Mesenchymal stem cell (in vitro differentiated cells and primary cell): ENCODE measurements at regions not wholly inside any gene's neighbourhood (a gene's known extent, or its start where the extent isn't known, plus 50 kb on each side); places are given as distances from the start of the nearest gene placed in this dataset.

Experiments used
- DNase-seq: peaks from one replicate; pipeline ENCODE4 v3.0.0-alpha.2; 2013
- H2AFZ ChIP-seq: one replicate; pipeline ENCODE4 v1.6.1; 2013; ENCODE audit warnings: low read depth, mild to moderate bottlenecking, control low read depth, inconsistent platforms, low read length, moderate library complexity
- H2AK5ac ChIP-seq: 2 replicates; pipeline ENCODE4 v1.6.1; 2013; ENCODE audit warnings: low read length, moderate library complexity, mild to moderate bottlenecking, inconsistent platforms; ENCODE audit not compliant: severe bottlenecking
- H2BK120ac ChIP-seq: one replicate; pipeline ENCODE4 v1.6.1; 2013; ENCODE audit warnings: low read depth, mild to moderate bottlenecking, inconsistent platforms, low read length, moderate library complexity
- H2BK12ac ChIP-seq, 2 experiments: one replicate each; pipeline ENCODE4 v1.6.1; 2013; ENCODE audit warnings: inconsistent platforms in 2 of 2, low read length in 2 of 2, mild to moderate bottlenecking in 2 of 2, moderate library complexity in 2 of 2, control low read depth in 1 of 2
- H2BK15ac ChIP-seq: one replicate; pipeline ENCODE4 v1.6.1; 2013; ENCODE audit warnings: mild to moderate bottlenecking, low read depth, inconsistent platforms; ENCODE audit not compliant: poor library complexity, severe bottlenecking
- H2BK5ac ChIP-seq: 2 replicates; pipeline ENCODE4 v1.6.1; 2013; ENCODE audit warnings: low read depth, mild to moderate bottlenecking, low read length, control low read depth, inconsistent platforms; ENCODE audit not compliant: poor library complexity, severe bottlenecking
- H3K14ac ChIP-seq, 2 experiments: one replicate each; pipeline ENCODE4 v1.6.1; 2013; ENCODE audit warnings: inconsistent platforms in 2 of 2, low read length in 2 of 2, control low read depth in 1 of 2, mild to moderate bottlenecking in 1 of 2, moderate library complexity in 1 of 2
- H3K18ac ChIP-seq, 2 experiments: one replicate each; pipeline ENCODE4 v1.6.1; 2013; ENCODE audit warnings: inconsistent platforms in 2 of 2, low read length in 2 of 2, control low read depth in 1 of 2, low read depth in 1 of 2, mild to moderate bottlenecking in 1 of 2
- H3K23ac ChIP-seq, 2 experiments: one replicate each; pipeline ENCODE4 v1.6.1; 2013; ENCODE audit warnings: inconsistent platforms in 2 of 2, low read length in 2 of 2, mild to moderate bottlenecking in 2 of 2, moderate library complexity in 2 of 2, control low read depth in 1 of 2
- H3K27ac ChIP-seq: 2 replicates; pipeline ENCODE4 v1.5.1; 2013; ENCODE audit warnings: mild to moderate bottlenecking, moderate library complexity, low read length, control low read depth, inconsistent platforms; ENCODE audit not compliant: poor library complexity, severe bottlenecking
- H3K27me3 ChIP-seq, 2 experiments: 2 replicates each; pipeline versions ENCODE4 v1.6.1 to v1.7.0; 2013; ENCODE audit warnings: low read length in 2 of 2, mild to moderate bottlenecking in 2 of 2, moderate library complexity in 2 of 2, control low read depth in 1 of 2, inconsistent platforms in 1 of 2; ENCODE audit not compliant: control insufficient read depth in 1 of 2, insufficient read depth in 1 of 2
- H3K36me3 ChIP-seq, 2 experiments: 2 replicates each; pipeline versions ENCODE4 v1.6.1 to v1.7.0; 2013; ENCODE audit warnings: low read length in 2 of 2, control low read depth in 1 of 2, inconsistent platforms in 1 of 2, low read depth in 1 of 2, mild to moderate bottlenecking in 1 of 2; ENCODE audit not compliant: insufficient read depth in 2 of 2, control insufficient read depth in 1 of 2
- H3K4ac ChIP-seq, 2 experiments: one replicate each; pipeline ENCODE4 v1.6.1; 2013; ENCODE audit warnings: inconsistent platforms in 2 of 2, low read length in 2 of 2, mild to moderate bottlenecking in 2 of 2, moderate library complexity in 2 of 2, control low read depth in 1 of 2, low read depth in 1 of 2
- H3K4me1 ChIP-seq: 2 replicates; pipeline ENCODE4 v1.6.1; 2013; ENCODE audit warnings: low read depth, low read length, control low read depth; ENCODE audit not compliant: control insufficient read depth, insufficient read depth
- H3K4me2 ChIP-seq: 2 replicates; pipeline ENCODE4 v1.6.1; 2013; ENCODE audit warnings: low read length, mild to moderate bottlenecking, inconsistent platforms; ENCODE audit not compliant: poor library complexity, severe bottlenecking
- H3K4me3 ChIP-seq, 2 experiments: 2 replicates each; pipeline versions ENCODE4 v1.5.1 to v1.7.0; 2013; ENCODE audit warnings: low read length in 2 of 2, mild to moderate bottlenecking in 2 of 2, control low read depth in 1 of 2, low read depth in 1 of 2; ENCODE audit not compliant: insufficient read depth in 1 of 2
- H3K79me1 ChIP-seq: replicated peaks from 2 replicates; pipeline ENCODE4 v1.6.1; 2013; ENCODE audit warnings: mild to moderate bottlenecking, control low read depth, low read length, inconsistent platforms; ENCODE audit not compliant: poor library complexity, severe bottlenecking
- H3K9ac ChIP-seq: 2 replicates; pipeline ENCODE4 v1.7.0; 2013; ENCODE audit warnings: mild to moderate bottlenecking, low read length, moderate library complexity
- H3K9me3 ChIP-seq: 2 replicates; pipeline ENCODE4 v1.7.0; 2013; ENCODE audit warnings: mild to moderate bottlenecking, low read length; ENCODE audit not compliant: control insufficient read depth
- H4K8ac ChIP-seq: one replicate; pipeline ENCODE4 v1.6.1; 2013; ENCODE audit warnings: inconsistent platforms, mild to moderate bottlenecking, low read length, moderate library complexity
- H4K91ac ChIP-seq: one replicate; pipeline ENCODE4 v1.6.1; 2013; ENCODE audit warnings: mild to moderate bottlenecking, low read length, inconsistent platforms
- WGBS: methylation state at CpG from one replicate; pipeline ENCODE4 v1.1.7; 2013; ENCODE audit warnings: mixed read lengths; 5-methylcytosine and 5-hydroxymethylcytosine counted together

DNA sequence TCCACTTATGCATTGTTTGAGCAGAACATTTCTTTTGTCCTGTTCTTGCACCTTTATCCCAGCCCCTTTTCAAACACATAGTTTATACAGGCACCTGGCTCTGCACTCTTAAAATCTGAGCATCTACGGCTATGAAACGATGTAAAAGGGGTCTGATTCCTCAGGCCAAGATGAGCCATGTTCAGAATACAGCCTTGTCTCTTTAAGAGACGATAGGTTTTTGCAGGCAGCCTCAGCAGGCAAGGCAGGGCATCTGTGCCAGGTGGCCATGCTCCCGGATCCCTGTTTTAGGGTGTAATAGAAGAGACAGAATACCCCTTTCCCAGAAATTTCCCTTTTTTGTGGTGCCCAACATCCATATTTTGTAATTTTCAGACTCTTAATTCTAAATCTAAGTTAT lies 89.1 kb upstream of the NFIB start:
- 90% methylated on average over 2 of the region's 4 CpGs for WGBS
- no peak overlapping the region for H2BK5ac ChIP-seq
- H3K79me1 ChIP-seq: no peaks in the 10 kb centered on the region
- no peak for DNase-seq
- peak overlapping the region; percentile 16 for H3K4me2 ChIP-seq
- no peak overlapping the region for H3K4ac ChIP-seq
- H3K23ac ChIP-seq: no peak overlapping the region
- H3K4me1 ChIP-seq: no peaks in the 10 kb centered on the region
- peaks cover 25 to 56% of the 10 kb centered on the region in 2 experiments for H3K27me3 ChIP-seq
- H2BK12ac ChIP-seq: peak overlapping the region in 1 of 2 experiments; percentile 18
- no peak overlapping the region for H3K9ac ChIP-seq
- no peaks in the 10 kb centered on the region for H3K36me3 ChIP-seq
- H2BK15ac ChIP-seq: no peak overlapping the region
- no peak overlapping the region for H4K8ac ChIP-seq
- H3K27ac ChIP-seq: no peak overlapping the region
- no peaks in the 10 kb centered on the region for H3K9me3 ChIP-seq
- no peak overlapping the region for H2AFZ ChIP-seq
- no peak overlapping the region for H4K91ac ChIP-seq
- H3K18ac ChIP-seq: peak overlapping the region in 1 of 2 experiments; percentile 21
- no peak overlapping the region for H3K4me3 ChIP-seq
- H3K14ac ChIP-seq: no peak overlapping the region
- H2BK120ac ChIP-seq: no peak overlapping the region
- no peak overlapping the region for H2AK5ac ChIP-seq

- Histone ChIP-seq H3K4me3 (no peak overlapping the region), H3K4me1 (no peaks in the 10 kb centered on the region)
These were observed 88.6 kb upstream of the NFIB start for GRCh38 chr9:14402583-14402982.

DNA sequence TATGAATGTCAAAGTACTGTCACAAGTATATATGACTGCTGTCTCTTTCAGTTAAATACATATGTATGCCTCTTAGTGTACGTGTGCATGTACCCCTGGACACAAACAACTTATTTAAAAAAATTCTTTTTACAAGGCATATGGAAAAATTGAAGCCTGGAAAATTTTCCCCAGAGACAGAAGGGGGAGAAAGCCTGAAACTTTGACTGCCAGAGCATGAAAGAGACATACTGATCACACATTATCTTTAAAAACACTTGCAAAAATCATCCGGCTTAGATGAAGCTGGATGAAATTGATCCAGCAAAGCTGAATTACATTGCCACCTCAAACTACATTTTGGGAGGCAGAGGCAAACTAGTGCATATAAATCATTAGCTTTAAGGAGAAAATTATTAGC lies 88.0 kb upstream of the NFIB start:
- Histone ChIP-seq H4K8ac (no peak overlapping the region), H2BK120ac (no peak overlapping the region), H3K4ac (no peak overlapping the region), H3K18ac (no peak overlapping the region), H3K79me1 (no peaks in the 10 kb centered on the region), H3K27ac (no peak overlapping the region), H3K14ac (no peak overlapping the region), H3K27me3 (peaks cover 25 to 50% of the 10 kb centered on the region in 2 experiments), H3K36me3 (no peaks in the 10 kb centered on the region), H3K9me3 (no peaks in the 10 kb centered on the region), H2BK12ac (no peak overlapping the region), H2AK5ac (no peak overlapping the region), H3K9ac (no peak overlapping the region), H3K4me3 (no peak overlapping the region), H2BK5ac (no peak overlapping the region), H3K4me1 (no peaks in the 10 kb centered on the region), H4K91ac (no peak overlapping the region), H3K4me2 (no peak overlapping the region), H2BK15ac (no peak overlapping the region), H2AFZ (no peak overlapping the region), H3K23ac (no peak overlapping the region)
- WGBS: 93% methylated on average over 2 of the region's 2 CpGs
- no peak for DNase-seq

More at GRCh38 chr9:14402583-14402982, 88.6 kb upstream of the NFIB start:
- Histone ChIP-seq H4K91ac (no peak overlapping the region), H2BK5ac (no peak overlapping the region), H2AK5ac (no peak overlapping the region), H3K9me3 (no peaks in the 10 kb centered on the region), H3K79me1 (no peaks in the 10 kb centered on the region), H3K27ac (no peak overlapping the region), H3K14ac (no peak overlapping the region), H3K4me2 (no peak overlapping the region), H3K9ac (no peak overlapping the region), H3K18ac (no peak overlapping the region), H3K36me3 (no peaks in the 10 kb centered on the region), H3K4ac (no peak overlapping the region), H4K8ac (no peak overlapping the region), H3K23ac (no peak overlapping the region), H2AFZ (no peak overlapping the region), H2BK12ac (no peak overlapping the region), H3K27me3 (peaks cover 25 to 51% of the 10 kb centered on the region in 2 experiments), H2BK120ac (no peak overlapping the region), H2BK15ac (no peak overlapping the region)
- WGBS: 100% methylated on average over 1 of the region's 3 CpGs
- DNase-seq: no peak

GRCh38 chr9:14400658-14400995 lies 86.7 kb upstream of the NFIB start:
- DNase-seq: peak; percentile 78
- Histone ChIP-seq H3K4me2 (no peak overlapping the region), H3K27me3 (peaks cover 19 to 45% of the 10 kb centered on the region in 2 experiments), H2BK5ac (no peak overlapping the region), H3K9me3 (no peaks in the 10 kb centered on the region), H4K8ac (no peak overlapping the region), H2AFZ (no peak overlapping the region), H2AK5ac (no peak overlapping the region), H2BK120ac (no peak overlapping the region), H2BK12ac (no peak overlapping the region), H3K4me3 (peak overlapping the region in 1 of 2 experiments; percentile 25), H3K27ac (no peak overlapping the region), H3K9ac (peak overlapping the region; percentile 59), H3K4ac (no peak overlapping the region), H4K91ac (no peak overlapping the region), H3K18ac (no peak overlapping the region), H3K14ac (no peak overlapping the region), H3K23ac (no peak overlapping the region), H3K4me1 (no peaks in the 10 kb centered on the region), H3K79me1 (no peaks in the 10 kb centered on the region), H2BK15ac (no peak overlapping the region), H3K36me3 (no peaks in the 10 kb centered on the region)
- WGBS: 55% methylated on average over 5 of the region's 6 CpGs
